PC-3 (cell line): ENCODE measurements at regions not wholly inside any gene's neighbourhood (a gene's known extent, or its start where the extent isn't known, plus 50 kb on each side); places are given as distances from the start of the nearest gene placed in this dataset.

Experiments
- ATAC-seq: fragments of 200-7000 bp; cut with Tn5 transposase; 2 replicates; pipeline ENCODE4 v1.9.1; 2020; ENCODE audit warnings: mild to moderate bottlenecking, moderate library complexity
- BruUV-seq: library from RNA; stranded (reverse); fragments of 400-500 nt; replicated peaks from 2 replicates; lab custom pipeline; 2021; lab: Mats Ljungman, UMichigan
- CTCF ChIA-PET: fragments of 300-600 bp; sonication (Branson Sonifier 250); formaldehyde crosslinking; loops from one replicate; lab custom pipeline; 2022; ENCODE audit warnings: antibody characterized with exemption; lab: Charles Lee
- POLR2A ChIA-PET: fragments of 300-600 bp; sonication (Branson Sonifier 250); formaldehyde crosslinking; loops from one replicate; lab custom pipeline; 2022; ENCODE audit warnings: antibody characterized with exemption; ENCODE audit not compliant: unreplicated experiment; lab: Charles Lee
- DNase-seq: peaks from one replicate; pipeline ENCODE4 v3.0.0-alpha.2; 2015
- H2AFZ ChIP-seq: fragments of 300-600 bp; sonication (generic); 2 replicates; pipeline ENCODE4 v1.6.0; 2016; ENCODE audit warnings: antibody characterized with exemption, low read length
- H3F3A ChIP-seq: fragments of 300-600 bp; sonication (generic); one replicate; pipeline ENCODE4 v1.6.0; 2017; ENCODE audit warnings: antibody characterized with exemption, low read length, control low read depth, mild to moderate bottlenecking; ENCODE audit not compliant: unreplicated experiment
- H3K27ac ChIP-seq: fragments of 300-600 bp; sonication (generic); 2 replicates; pipeline ENCODE4 v1.5.1; 2016; ENCODE audit warnings: mild to moderate bottlenecking, low read length
- H3K27me3 ChIP-seq: fragments of 300-600 bp; sonication (generic); 2 replicates; pipeline ENCODE4 v1.6.1; 2016; ENCODE audit warnings: low read length, mixed read lengths
- H3K36me3 ChIP-seq: fragments of 300-600 bp; sonication (generic); 2 replicates; pipeline ENCODE4 v1.6.1; 2016; ENCODE audit warnings: low read depth, mixed run types, low read length, mixed read lengths
- H3K4me1 ChIP-seq: fragments of 300-600 bp; sonication (generic); 2 replicates; pipeline ENCODE4 v1.5.1; 2016; ENCODE audit warnings: low read length; ENCODE audit not compliant: insufficient read depth
- H3K4me2 ChIP-seq: fragments of 300-600 bp; sonication (generic); 2 replicates; pipeline ENCODE4 v1.6.0; 2016; ENCODE audit warnings: low read length
- H3K4me3 ChIP-seq: fragments of 300-600 bp; sonication (generic); 2 replicates; pipeline ENCODE4 v1.5.1; 2016; ENCODE audit warnings: mild to moderate bottlenecking, low read length, mixed read lengths
- H3K79me2 ChIP-seq: fragments of 300-600 bp; sonication (generic); 2 replicates; pipeline ENCODE4 v1.6.1; 2017; ENCODE audit warnings: low read length, mixed read lengths
- H3K9ac ChIP-seq: fragments of 300-600 bp; sonication (generic); 2 replicates; pipeline ENCODE4 v1.6.0; 2016; ENCODE audit warnings: mild to moderate bottlenecking, low read length
- H3K9me2 ChIP-seq: fragments of 300-600 bp; sonication (generic); replicated peaks from 2 replicates; pipeline ENCODE4 v1.6.1; 2016; ENCODE audit warnings: mixed run types, low read length, mixed read lengths
- H3K9me3 ChIP-seq: fragments of 300-600 bp; sonication (generic); 2 replicates; pipeline ENCODE4 v1.6.1; 2016; ENCODE audit warnings: low read length, mixed read lengths
- H4K20me1 ChIP-seq: fragments of 300-600 bp; sonication (generic); 2 replicates; pipeline ENCODE4 v1.6.1; 2016; ENCODE audit warnings: low read length, mixed read lengths
- EZH2 ChIP-seq: fragments of 300-600 bp; sonication (generic); IDR thresholded peaks from one replicate; pipeline ENCODE4 v1.6.1; 2017; ENCODE audit warnings: antibody characterized with exemption, mild to moderate bottlenecking, low read length; ENCODE audit not compliant: unreplicated experiment
- EZH2phosphoT487 ChIP-seq: fragments of 300-600 bp; sonication (generic); IDR thresholded peaks from 2 replicates; pipeline ENCODE4 v1.6.1; 2018; ENCODE audit warnings: mild to moderate bottlenecking, antibody characterized with exemption, low read length, borderline replicate concordance
- intact Hi-C: fragments of 100-400 bp; cut with micrococcal nuclease; formaldehyde crosslinking; loops from 2 replicates; pipeline ENCODE4 v1.9.0; 2023
- TF ChIP-seq, protein P1 (sequence below): fragments of 300-600 bp; sonication (generic); conservative IDR thresholded peaks from 2 replicates; pipeline ENCODE4 v1.5.1; 2017; ENCODE audit warnings: antibody characterized with exemption, low read depth, mild to moderate bottlenecking, low read length

DNA sequence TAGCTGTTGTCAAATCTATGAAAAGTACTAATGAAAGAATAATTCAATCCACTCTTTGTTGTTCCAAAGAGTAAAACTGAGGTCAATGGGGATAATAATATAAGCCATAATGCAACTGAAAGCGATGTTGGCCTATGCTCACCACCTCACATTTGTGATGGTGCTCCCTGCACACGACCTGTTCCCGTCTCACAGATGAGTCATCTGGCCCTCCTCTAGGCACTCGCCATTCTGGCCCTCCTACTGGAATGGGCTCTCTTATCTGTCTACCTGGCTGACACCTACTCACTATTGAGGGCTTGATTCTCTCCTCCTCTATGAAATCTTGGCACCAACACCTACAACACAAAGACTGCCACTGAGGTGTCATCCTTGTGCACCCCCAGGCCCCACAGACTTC lies 585.9 kb upstream of the ID2 start:
- BruUV-seq: no TSS peak

DNA sequence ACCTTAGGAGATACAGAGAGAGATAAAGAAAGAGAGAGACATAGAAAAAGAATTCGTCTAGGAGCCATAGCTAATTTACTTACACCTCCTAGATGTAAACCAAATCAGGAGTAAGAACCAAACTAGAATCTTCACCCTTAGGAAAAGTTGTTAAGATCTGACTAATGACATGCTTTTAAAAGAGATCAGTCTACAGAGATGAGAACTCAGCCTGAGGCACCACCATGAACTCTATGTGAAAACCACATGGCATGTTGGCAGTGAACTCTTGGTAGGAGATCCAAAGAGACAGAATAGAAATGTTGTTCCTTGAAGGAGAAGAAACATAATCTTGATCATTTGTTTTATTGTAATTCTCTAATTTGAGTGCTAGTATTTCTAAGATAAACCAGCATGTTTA lies 585.4 kb upstream of the ID2 start:
- intact Hi-C loops: no loop called here
- TF ChIP-seq, protein P1, sequence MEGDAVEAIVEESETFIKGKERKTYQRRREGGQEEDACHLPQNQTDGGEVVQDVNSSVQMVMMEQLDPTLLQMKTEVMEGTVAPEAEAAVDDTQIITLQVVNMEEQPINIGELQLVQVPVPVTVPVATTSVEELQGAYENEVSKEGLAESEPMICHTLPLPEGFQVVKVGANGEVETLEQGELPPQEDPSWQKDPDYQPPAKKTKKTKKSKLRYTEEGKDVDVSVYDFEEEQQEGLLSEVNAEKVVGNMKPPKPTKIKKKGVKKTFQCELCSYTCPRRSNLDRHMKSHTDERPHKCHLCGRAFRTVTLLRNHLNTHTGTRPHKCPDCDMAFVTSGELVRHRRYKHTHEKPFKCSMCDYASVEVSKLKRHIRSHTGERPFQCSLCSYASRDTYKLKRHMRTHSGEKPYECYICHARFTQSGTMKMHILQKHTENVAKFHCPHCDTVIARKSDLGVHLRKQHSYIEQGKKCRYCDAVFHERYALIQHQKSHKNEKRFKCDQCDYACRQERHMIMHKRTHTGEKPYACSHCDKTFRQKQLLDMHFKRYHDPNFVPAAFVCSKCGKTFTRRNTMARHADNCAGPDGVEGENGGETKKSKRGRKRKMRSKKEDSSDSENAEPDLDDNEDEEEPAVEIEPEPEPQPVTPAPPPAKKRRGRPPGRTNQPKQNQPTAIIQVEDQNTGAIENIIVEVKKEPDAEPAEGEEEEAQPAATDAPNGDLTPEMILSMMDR: no peak
- no peak for TF ChIP-seq EZH2
- Histone ChIP-seq H3K4me1 (no peaks in the 10 kb centered on the region), H3K4me3 (no peak overlapping the region), H3K9me2 (no peaks in the 10 kb centered on the region), H3K36me3 (no peaks in the 10 kb centered on the region), H3K27me3 (no peaks in the 10 kb centered on the region), H4K20me1 (no peaks in the 10 kb centered on the region), H3K4me2 (no peak overlapping the region), H3K9ac (no peak overlapping the region), H3K79me2 (no peaks in the 10 kb centered on the region), H3F3A (no peaks in the 10 kb centered on the region), H2AFZ (no peak overlapping the region), H3K9me3 (no peaks in the 10 kb centered on the region), H3K27ac (no peak overlapping the region)
- BruUV-seq: no TSS peak
- ChIA-PET CTCF (no interaction called here), POLR2A (no interaction called here)
- DNase-seq (no peak), ATAC-seq (no peak)

More for the DNA sequence above, 585.9 kb upstream of the ID2 start:
- Histone ChIP-seq H3K4me3 (no peak overlapping the region), H3K79me2 (no peaks in the 10 kb centered on the region), H3K4me2 (no peak overlapping the region), H3K4me1 (peaks cover 5% of the 10 kb centered on the region), H3K27me3 (no peaks in the 10 kb centered on the region), H3K9me3 (no peaks in the 10 kb centered on the region), H3K9me2 (no peaks in the 10 kb centered on the region), H3K36me3 (no peaks in the 10 kb centered on the region), H3K27ac (no peak overlapping the region), H2AFZ (no peak overlapping the region), H3F3A (no peaks in the 10 kb centered on the region), H4K20me1 (no peaks in the 10 kb centered on the region), H3K9ac (no peak overlapping the region)
- intact Hi-C loops: no loop called here
- CTCF ChIA-PET: no interaction called here
- TF ChIP-seq, protein P1: no peak
- TF ChIP-seq EZH2phosphoT487 (no peak), EZH2 (no peak)
- no peak for ATAC-seq
- POLR2A ChIA-PET: no interaction called here
- DNase-seq: no peak

DNA sequence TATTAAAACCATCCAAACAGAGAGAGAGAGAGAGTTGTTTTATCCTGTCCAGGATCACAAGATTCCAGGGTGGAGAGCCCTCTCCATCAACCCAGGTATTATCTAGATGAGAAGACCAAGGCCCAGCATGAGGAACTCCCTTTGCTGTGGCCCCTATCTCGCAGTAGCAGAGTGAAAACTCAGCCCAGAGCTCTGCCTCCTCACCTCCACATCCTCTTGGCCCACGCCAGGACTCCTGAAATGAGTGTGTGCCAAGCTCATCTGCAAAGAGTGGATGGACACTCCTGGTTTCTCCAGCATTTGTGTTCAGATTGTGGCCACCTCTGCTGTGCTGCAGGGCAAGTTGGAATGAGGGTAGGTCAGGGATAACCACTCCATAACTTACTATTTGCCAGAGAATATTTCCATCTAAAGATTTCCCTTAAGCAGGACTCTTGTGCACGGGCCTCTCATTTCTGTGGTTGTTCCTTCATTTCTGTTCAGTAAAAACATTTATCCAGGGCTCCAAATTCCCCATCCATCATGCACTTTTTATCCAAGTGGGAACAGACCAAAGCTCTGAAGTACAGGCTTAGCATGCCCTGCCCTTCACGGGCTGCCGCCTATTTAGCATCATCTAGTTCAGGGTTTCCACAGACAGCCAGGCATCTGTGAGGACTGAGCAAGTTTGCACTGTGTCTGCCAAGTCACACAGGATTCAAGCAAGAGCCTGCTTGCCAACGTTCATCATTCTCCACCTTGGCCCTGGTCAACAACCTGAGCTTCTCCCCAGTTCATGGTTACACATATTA lies 583.2 kb upstream of the ID2 start:
- no peak overlapping the region for H3K27ac ChIP-seq
- H3K4me2 ChIP-seq: no peak overlapping the region
- CTCF ChIA-PET: no interaction called here
- H3K27me3 ChIP-seq: no peaks in the 10 kb centered on the region
- no peak for DNase-seq
- no peak for ATAC-seq
- no peak overlapping the region for H3K9ac ChIP-seq
- no peaks in the 10 kb centered on the region for H3F3A ChIP-seq
- intact Hi-C loops: no loop called here
- BruUV-seq: no TSS peak
- TF ChIP-seq EZH2 (no peak), EZH2phosphoT487 (no peak)
- TF ChIP-seq, protein P1: no peak
- POLR2A ChIA-PET: no interaction called here
- H2AFZ ChIP-seq: no peak overlapping the region
- H3K4me1 ChIP-seq: peaks cover 9% of the 10 kb centered on the region
- no peaks in the 10 kb centered on the region for H3K9me3 ChIP-seq
- no peaks in the 10 kb centered on the region for H3K79me2 ChIP-seq
- no peak overlapping the region for H3K4me3 ChIP-seq
- no peaks in the 10 kb centered on the region for H3K9me2 ChIP-seq
- no peaks in the 10 kb centered on the region for H4K20me1 ChIP-seq
- H3K36me3 ChIP-seq: no peaks in the 10 kb centered on the region
